22Rv1 (cell line): ENCODE measurements at regions not wholly inside any gene's neighbourhood (a gene's known extent, or its start where the extent isn't known, plus 50 kb on each side); places are given as distances from the start of the nearest gene placed in this dataset.

Experiments used
- ZFX ChIP-seq: fragments of 450-650 bp; IDR thresholded peaks from 2 replicates; pipeline ENCODE4 v1.6.1; 2017; ENCODE audit warnings: antibody characterized with exemption, borderline replicate concordance
- TF ChIP-seq, protein P1 (sequence below): fragments of 450-650 bp; IDR thresholded peaks from 2 replicates; pipeline ENCODE4 v1.5.1; 2017; ENCODE audit warnings: mild to moderate bottlenecking

DNA sequence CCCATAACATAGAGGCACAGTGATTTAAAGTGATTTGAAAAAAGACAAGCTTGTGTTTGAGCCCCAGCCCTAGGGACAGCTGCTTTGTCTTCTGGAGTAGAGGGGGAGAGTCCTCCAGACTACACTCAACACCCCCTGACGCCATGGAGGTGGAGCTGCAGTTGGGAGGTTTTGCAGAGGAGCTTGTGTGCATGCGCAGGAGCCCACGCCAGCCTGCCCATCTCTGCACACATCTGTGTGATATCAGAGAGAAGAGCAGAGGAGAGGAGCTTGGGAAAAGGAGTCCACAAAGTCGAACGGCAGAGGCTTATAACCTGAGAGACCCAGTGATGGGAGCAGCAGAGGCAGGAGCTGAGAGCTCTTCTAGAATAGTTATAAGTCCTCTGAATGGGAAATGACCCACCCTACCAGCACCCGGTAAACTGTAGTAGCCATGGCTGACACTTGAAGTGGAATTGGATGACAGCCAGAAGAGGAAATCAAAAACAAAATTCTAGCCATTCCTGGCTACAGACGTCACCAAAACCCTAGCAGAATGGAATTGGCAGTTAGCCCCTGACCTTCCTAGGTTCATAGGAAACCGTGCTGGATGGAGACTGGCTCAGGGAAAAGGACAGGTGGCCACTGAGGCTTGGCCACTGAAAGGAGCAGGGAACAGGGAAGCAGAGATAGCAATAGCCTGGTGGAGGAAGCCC, 185.1 kb upstream of the VASH1 start:
- TF ChIP-seq, protein P1, sequence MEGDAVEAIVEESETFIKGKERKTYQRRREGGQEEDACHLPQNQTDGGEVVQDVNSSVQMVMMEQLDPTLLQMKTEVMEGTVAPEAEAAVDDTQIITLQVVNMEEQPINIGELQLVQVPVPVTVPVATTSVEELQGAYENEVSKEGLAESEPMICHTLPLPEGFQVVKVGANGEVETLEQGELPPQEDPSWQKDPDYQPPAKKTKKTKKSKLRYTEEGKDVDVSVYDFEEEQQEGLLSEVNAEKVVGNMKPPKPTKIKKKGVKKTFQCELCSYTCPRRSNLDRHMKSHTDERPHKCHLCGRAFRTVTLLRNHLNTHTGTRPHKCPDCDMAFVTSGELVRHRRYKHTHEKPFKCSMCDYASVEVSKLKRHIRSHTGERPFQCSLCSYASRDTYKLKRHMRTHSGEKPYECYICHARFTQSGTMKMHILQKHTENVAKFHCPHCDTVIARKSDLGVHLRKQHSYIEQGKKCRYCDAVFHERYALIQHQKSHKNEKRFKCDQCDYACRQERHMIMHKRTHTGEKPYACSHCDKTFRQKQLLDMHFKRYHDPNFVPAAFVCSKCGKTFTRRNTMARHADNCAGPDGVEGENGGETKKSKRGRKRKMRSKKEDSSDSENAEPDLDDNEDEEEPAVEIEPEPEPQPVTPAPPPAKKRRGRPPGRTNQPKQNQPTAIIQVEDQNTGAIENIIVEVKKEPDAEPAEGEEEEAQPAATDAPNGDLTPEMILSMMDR, result no peak
- no peak for TF ChIP-seq ZFX
